ENCODE measurements at regions not wholly inside any gene's neighbourhood (a gene's known extent, or its start where the extent isn't known, plus 50 kb on each side); places are given as distances from the start of the nearest gene placed in this dataset.

DNA sequence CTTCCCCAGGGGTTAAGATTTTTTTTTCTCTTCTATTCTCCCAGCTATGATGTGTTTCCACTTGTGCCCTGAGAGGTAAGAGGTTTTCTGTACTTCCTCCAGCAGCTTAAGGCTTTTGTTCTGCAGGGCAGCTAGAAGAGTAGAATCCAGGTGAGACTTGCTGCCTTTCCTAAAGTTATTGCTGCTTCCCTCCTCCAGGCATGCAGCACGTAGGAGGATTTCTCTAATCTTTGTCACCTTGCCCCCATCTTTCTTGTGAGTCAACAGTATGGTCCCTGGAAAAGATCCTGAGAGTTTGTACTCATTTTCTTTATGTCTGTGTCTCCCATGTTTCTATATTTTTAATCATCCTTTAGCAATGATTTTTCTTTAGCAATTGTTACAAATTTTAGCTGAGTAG is 462.2 kb downstream of the SETBP1 start (continued):
- TF ChIP-seq ZBTB33 (IDR thresholded peaks at IDR 0.05; ENCODE audit: extremely low read depth, insufficient replicate concordance, low read length) (no peak), JUND (IDR thresholded peaks at IDR 0.05) (no peak), CEBPB (IDR thresholded peaks at IDR 0.05; ENCODE audit: low read depth) (no peak), EZH2 (IDR thresholded peaks at IDR 0.05) (no peak)

- BruUV-seq (replicated peaks), result no TSS peak
- Histone ChIP-seq H3K27me3 (ENCODE audit: insufficient read depth, low read length) (no peaks in the 10 kb centered on the region), H4K20me1 (ENCODE audit: insufficient read depth) (no peaks in the 10 kb centered on the region), H3K79me2 (ENCODE audit: insufficient read depth, low read length) (no peaks in the 10 kb centered on the region), H3K27ac (ENCODE audit: low read depth, low read length) (no peak overlapping the region), H3K4me2 (ENCODE audit: low read length) (no peak overlapping the region), H3K4me3 (replicated peaks in 1 of 2; ENCODE audit: low read depth in 1 of 2, low read length in 2 of 2) (no peak overlapping the region), H2AFZ (ENCODE audit: low read depth, low read length, poor library complexity, severe bottlenecking) (no peak overlapping the region), H3K9me2 (ENCODE audit: insufficient read depth) (no peaks in the 10 kb centered on the region), H3K36me3 (ENCODE audit: control insufficient read depth in 1 of 2, insufficient read depth in 2 of 2, low read length in 2 of 2) (no peaks in the 10 kb centered on the region), H3K4me1 (ENCODE audit: control insufficient read depth in 1 of 2, insufficient read depth in 2 of 2, low read length in 2 of 2) (no peaks in the 10 kb centered on the region), H3K9me3 (ENCODE audit: control insufficient read depth in 1 of 2, insufficient read depth in 1 of 2, low read depth in 1 of 2, low read length in 2 of 2) (peaks cover 0 to 11% of the 10 kb centered on the region in 2 experiments; a peak in 2 of 4 replicates), H3K9ac (ENCODE audit: low read length) (no peak overlapping the region)
- ChIA-PET CTCF (no interaction called here), RAD21 (ENCODE audit: low non-redundant PET in 1 of 2, low total read pairs in 2 of 2, uncharacterized antibody in 2 of 2, unreplicated experiment in 2 of 2) (no interaction called here), POLR2A (no interaction called here)
- TF ChIP-seq ZFX (IDR thresholded peaks at IDR 0.05), result no peak
- TF ChIP-seq CTCF (IDR thresholded peaks at IDR 0.05 in 2 of 3, conservative IDR thresholded peaks at IDR 0.05 in 1 of 3; ENCODE audit: borderline replicate concordance in 1 of 3, insufficient read depth in 1 of 3, low read depth in 2 of 3, low read length in 2 of 3), result no peak
- TF ChIP-seq CEBPB (IDR thresholded peaks at IDR 0.05; ENCODE audit: low read depth), result no peak
- no peak for TF ChIP-seq YY1 (IDR thresholded peaks at IDR 0.05; ENCODE audit: extremely low read depth, insufficient replicate concordance, low read depth, low read length)
- no peak for TF ChIP-seq SRF (IDR thresholded peaks at IDR 0.05; ENCODE audit: low read depth)
- no peak for TF ChIP-seq FOSL1 (IDR thresholded peaks at IDR 0.05; ENCODE audit: low read depth)
- TF ChIP-seq, protein P1, sequence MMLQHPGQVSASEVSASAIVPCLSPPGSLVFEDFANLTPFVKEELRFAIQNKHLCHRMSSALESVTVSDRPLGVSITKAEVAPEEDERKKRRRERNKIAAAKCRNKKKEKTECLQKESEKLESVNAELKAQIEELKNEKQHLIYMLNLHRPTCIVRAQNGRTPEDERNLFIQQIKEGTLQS (IDR thresholded peaks at IDR 0.05), result no peak
- TF ChIP-seq EGR1 (IDR thresholded peaks at IDR 0.05; ENCODE audit: low read depth), result no peak
- TF ChIP-seq MAX (IDR thresholded peaks at IDR 0.05), result no peak
- no peak for TF ChIP-seq REST (IDR thresholded peaks at IDR 0.05; ENCODE audit: low read depth)
- intact Hi-C loops (cut with micrococcal nuclease), result no loop called here
- ATAC-seq, result no peak
- DNase-seq (ENCODE audit: low read depth, low spot score), result no peak
Observed at GRCh38 chr18:45149712-45150111, 465.6 kb upstream of the SLC14A2 start.
